CD14-positive monocyte (primary cell): ENCODE measurements at regions not wholly inside any gene's neighbourhood (a gene's known extent, or its start where the extent isn't known, plus 50 kb on each side); places are given as distances from the start of the nearest gene placed in this dataset.

Experiments used
- DNase-seq, 3 donors: peaks; one replicate each; pipeline ENCODE4 v3.0.0-alpha.2; 2011 to 2022
- H2AFZ ChIP-seq: 2 replicates; pipeline ENCODE4 v1.6.0; 2012; ENCODE audit warnings: mild to moderate bottlenecking, low read depth, low read length, inconsistent platforms; ENCODE audit not compliant: insufficient read depth, poor library complexity, severe bottlenecking
- H3K27ac ChIP-seq, 2 donors: 1 replicate in 1 of 2; 2 replicates in 1 of 2; pipeline ENCODE4 v1.5.1; 2012 to 2013; ENCODE audit warnings: low read length in 2 of 2, control low read depth in 1 of 2, inconsistent platforms in 1 of 2, low read depth in 1 of 2, mild to moderate bottlenecking in 1 of 2
- H3K27me3 ChIP-seq, 2 donors: one replicate each; pipeline versions ENCODE4 v1.6.0 to v1.6.1; 2011 to 2013; ENCODE audit warnings: low read length in 2 of 2; ENCODE audit not compliant: control insufficient read depth in 2 of 2, insufficient read depth in 2 of 2
- H3K36me3 ChIP-seq, 2 donors: replicated peaks in 1 of 2; 1 replicate in 1 of 2; 2 replicates in 1 of 2; pipeline versions ENCODE4 v1.5.1 to v1.6.1; 2012 to 2013; ENCODE audit warnings: low read length in 2 of 2, control low read depth in 1 of 2, inconsistent platforms in 1 of 2, mild to moderate bottlenecking in 1 of 2; ENCODE audit not compliant: insufficient read depth in 2 of 2, control insufficient read depth in 1 of 2
- H3K4me1 ChIP-seq, 2 donors: 1 replicate in 1 of 2; 2 replicates in 1 of 2; pipeline versions ENCODE4 v1.5.1 to v1.6.1; 2012 to 2013; ENCODE audit warnings: low read length in 2 of 2, control low read depth in 1 of 2, inconsistent platforms in 1 of 2, mild to moderate bottlenecking in 1 of 2, moderate library complexity in 1 of 2; ENCODE audit not compliant: insufficient read depth in 2 of 2, control insufficient read depth in 1 of 2
- H3K4me2 ChIP-seq: replicated peaks from 2 replicates; pipeline ENCODE3; 2012; ENCODE audit warnings: low read length, moderate library complexity, mild to moderate bottlenecking; ENCODE audit not compliant: poor library complexity, severe bottlenecking; ENCODE audit errors: extremely low read depth
- H3K4me3 ChIP-seq, 3 experiments: fragments of 200-600 bp in 1 of 3; sonication (generic) in 1 of 3; replicated peaks in 1 of 3; 1 replicate in 2 of 3; 2 replicates in 1 of 3; pipeline ENCODE4 v1.5.1; 2011 to 2013; ENCODE audit warnings: low read length in 3 of 3, mild to moderate bottlenecking in 3 of 3, control low read depth in 2 of 3, low read depth in 2 of 3, inconsistent platforms in 1 of 3, moderate library complexity in 1 of 3
- H3K79me2 ChIP-seq: 2 replicates; pipeline ENCODE4 v1.6.0; 2012; ENCODE audit warnings: mild to moderate bottlenecking, control low read depth, inconsistent platforms, low read length, moderate library complexity; ENCODE audit not compliant: insufficient read depth
- H3K9ac ChIP-seq: 2 replicates; pipeline ENCODE4 v1.6.0; 2017; ENCODE audit warnings: low read length, mild to moderate bottlenecking; ENCODE audit not compliant: insufficient read depth, poor library complexity, severe bottlenecking
- H3K9me3 ChIP-seq, 2 donors: replicated peaks in 1 of 2; 1 replicate in 1 of 2; 2 replicates in 1 of 2; pipeline versions ENCODE4 v1.5.1 to v1.6.1; 2012 to 2013; ENCODE audit warnings: low read length in 2 of 2, control low read depth in 1 of 2; ENCODE audit not compliant: control insufficient read depth in 1 of 2, insufficient read depth in 1 of 2
- H4K20me1 ChIP-seq: 2 replicates; pipeline ENCODE4 v1.6.0; 2012; ENCODE audit warnings: mild to moderate bottlenecking, low read length, control low read depth, moderate library complexity; ENCODE audit not compliant: insufficient read depth
- H3K27ac Mint-ChIP-seq, 7 donors: one replicate each; pipeline ENCODE4 v1.8.0; 2020; ENCODE audit warnings: mild to moderate bottlenecking in 7 of 7, mixed read lengths in 7 of 7, moderate library complexity in 6 of 7, inconsistent platforms in 2 of 7
- H3K27me3 Mint-ChIP-seq, 3 donors: one replicate each; pipeline ENCODE4 v1.8.0; 2021 to 2022; ENCODE audit warnings: low read depth in 3 of 3, mild to moderate bottlenecking in 3 of 3, mixed read lengths in 3 of 3, moderate library complexity in 3 of 3, inconsistent platforms in 1 of 3
- H3K36me3 Mint-ChIP-seq, 2 donors: one replicate each; pipeline ENCODE4 v1.8.0; 2020; ENCODE audit warnings: mixed read lengths in 2 of 2, inconsistent platforms in 1 of 2, mild to moderate bottlenecking in 1 of 2
- H3K4me1 Mint-ChIP-seq: one replicate; pipeline ENCODE4 v1.8.0; 2020; ENCODE audit warnings: mild to moderate bottlenecking, mixed read lengths
- H3K4me3 Mint-ChIP-seq, 2 donors: one replicate each; pipeline ENCODE4 v1.8.0; 2020; ENCODE audit warnings: mild to moderate bottlenecking in 2 of 2, mixed read lengths in 2 of 2, moderate library complexity in 1 of 2
- H3K9me3 Mint-ChIP-seq, 7 donors: one replicate each; pipeline ENCODE4 v1.8.0; 2020 to 2022; ENCODE audit warnings: mixed read lengths in 7 of 7, mild to moderate bottlenecking in 6 of 7, moderate library complexity in 6 of 7, inconsistent platforms in 2 of 7
- WGBS: methylation state at CpG from one replicate; pipeline ENCODE4 v1.1.5; 2013; ENCODE audit warnings: missing lambda C conversion rate; ENCODE audit not compliant: insufficient coverage; 5-methylcytosine and 5-hydroxymethylcytosine counted together
- intact Hi-C, 2 donors: fragments of 100-400 bp; cut with micrococcal nuclease; formaldehyde crosslinking; loops; one replicate each; pipeline versions ENCODE4 v1.15.0 to v1.15.1; 2023
- TF ChIP-seq, protein P1 (sequence below): fragments of 200-600 bp; IDR thresholded peaks from one replicate; pipeline ENCODE4 v1.8.0; 2022; ENCODE audit warnings: antibody characterized with exemption, mild to moderate bottlenecking

DNA sequence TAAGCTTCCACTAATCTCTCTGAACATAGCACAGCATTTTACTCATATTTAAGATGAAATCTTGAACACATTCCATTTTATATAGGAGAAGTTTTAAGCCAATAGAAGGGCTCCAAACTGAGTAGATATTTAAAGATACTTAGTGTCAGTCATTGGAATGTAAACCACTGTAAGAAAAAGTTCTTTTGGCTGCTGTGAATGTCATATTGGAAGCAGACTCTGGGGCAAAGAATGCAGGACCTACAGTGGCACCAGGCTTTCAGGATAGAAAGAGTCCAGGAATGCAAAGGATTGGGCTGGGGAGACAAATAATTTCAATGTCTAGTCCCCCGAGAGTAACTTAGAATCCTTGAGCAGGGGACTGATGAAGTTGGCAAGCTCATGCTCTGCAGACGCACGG lies 1047.7 kb downstream of the STIM2 start:
- H3K9me3 Mint-ChIP-seq: peaks cover 0 to 5% (median 0%) of the 10 kb centered on the region in 7 donors
- H3K9me3 ChIP-seq: no peaks in the 10 kb centered on the region
- no peaks in the 10 kb centered on the region for H3K4me1 ChIP-seq
- H2AFZ ChIP-seq: no peak overlapping the region
- H4K20me1 ChIP-seq: no peaks in the 10 kb centered on the region
- no peak for DNase-seq
- no peak overlapping the region for H3K27ac Mint-ChIP-seq
- no peak overlapping the region for H3K4me3 ChIP-seq
- H3K27ac ChIP-seq: no peak overlapping the region
- H3K36me3 Mint-ChIP-seq: no peaks in the 10 kb centered on the region
- TF ChIP-seq, protein P1, sequence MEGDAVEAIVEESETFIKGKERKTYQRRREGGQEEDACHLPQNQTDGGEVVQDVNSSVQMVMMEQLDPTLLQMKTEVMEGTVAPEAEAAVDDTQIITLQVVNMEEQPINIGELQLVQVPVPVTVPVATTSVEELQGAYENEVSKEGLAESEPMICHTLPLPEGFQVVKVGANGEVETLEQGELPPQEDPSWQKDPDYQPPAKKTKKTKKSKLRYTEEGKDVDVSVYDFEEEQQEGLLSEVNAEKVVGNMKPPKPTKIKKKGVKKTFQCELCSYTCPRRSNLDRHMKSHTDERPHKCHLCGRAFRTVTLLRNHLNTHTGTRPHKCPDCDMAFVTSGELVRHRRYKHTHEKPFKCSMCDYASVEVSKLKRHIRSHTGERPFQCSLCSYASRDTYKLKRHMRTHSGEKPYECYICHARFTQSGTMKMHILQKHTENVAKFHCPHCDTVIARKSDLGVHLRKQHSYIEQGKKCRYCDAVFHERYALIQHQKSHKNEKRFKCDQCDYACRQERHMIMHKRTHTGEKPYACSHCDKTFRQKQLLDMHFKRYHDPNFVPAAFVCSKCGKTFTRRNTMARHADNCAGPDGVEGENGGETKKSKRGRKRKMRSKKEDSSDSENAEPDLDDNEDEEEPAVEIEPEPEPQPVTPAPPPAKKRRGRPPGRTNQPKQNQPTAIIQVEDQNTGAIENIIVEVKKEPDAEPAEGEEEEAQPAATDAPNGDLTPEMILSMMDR: no peak
- H3K79me2 ChIP-seq: no peaks in the 10 kb centered on the region
- H3K9ac ChIP-seq: no peak overlapping the region
- H3K4me2 ChIP-seq: no peak overlapping the region
- no peaks in the 10 kb centered on the region for H3K36me3 ChIP-seq
- H3K27me3 ChIP-seq: no peaks in the 10 kb centered on the region
- WGBS: 100% methylated on average over 1 of the region's 3 CpGs
- H3K4me3 Mint-ChIP-seq: no peak overlapping the region
- peaks cover 0 to 1% (median 0%) of the 10 kb centered on the region in 3 donors for H3K27me3 Mint-ChIP-seq
- intact Hi-C loops: no loop called here
- H3K4me1 Mint-ChIP-seq: no peaks in the 10 kb centered on the region

GRCh38 chr4:27910227-27910626 lies 1049.6 kb downstream of the STIM2 start:
- Histone ChIP-seq H3K9me3 (no peaks in the 10 kb centered on the region), H3K9ac (no peak overlapping the region), H3K36me3 (no peaks in the 10 kb centered on the region), H3K4me1 (no peaks in the 10 kb centered on the region), H4K20me1 (no peaks in the 10 kb centered on the region), H3K27me3 (no peaks in the 10 kb centered on the region), H3K27ac (no peak overlapping the region), H3K4me2 (no peak overlapping the region), H2AFZ (no peak overlapping the region), H3K4me3 (no peak overlapping the region), H3K79me2 (no peaks in the 10 kb centered on the region)
- peaks cover 0 to 5% (median 0%) of the 10 kb centered on the region in 7 donors for H3K9me3 Mint-ChIP-seq
- 0% methylated on average over 2 of the region's 2 CpGs for WGBS
- H3K27me3 Mint-ChIP-seq: peaks cover 0 to 1% (median 0%) of the 10 kb centered on the region in 3 donors
- no peak overlapping the region for H3K4me3 Mint-ChIP-seq
- DNase-seq: no peak
- H3K4me1 Mint-ChIP-seq: no peaks in the 10 kb centered on the region
- H3K36me3 Mint-ChIP-seq: no peaks in the 10 kb centered on the region
- TF ChIP-seq, protein P1: no peak
- intact Hi-C loops: no loop called here
- no peak overlapping the region for H3K27ac Mint-ChIP-seq
